C4-2B (cell line): ENCODE measurements at regions not wholly inside any gene's neighbourhood (a gene's known extent, or its start where the extent isn't known, plus 50 kb on each side); places are given as distances from the start of the nearest gene placed in this dataset.
"Not testable (repeated sequence)": the region's sequence is repeated elsewhere in the genome, so short reads cannot be mapped to it uniquely, and the experiment has no call there.

Source experiments
- H3K27ac ChIP-seq: fragments of 450-650 bp; 2 replicates; pipeline ENCODE4 v1.5.1; 2017
- ZFX ChIP-seq: fragments of 450-650 bp; IDR thresholded peaks from 2 replicates; pipeline ENCODE4 v1.6.1; 2017
- TF ChIP-seq, protein P1 (sequence below): fragments of 450-650 bp; conservative IDR thresholded peaks from 2 replicates; pipeline ENCODE4 v1.5.1; 2017; ENCODE audit warnings: mild to moderate bottlenecking

GRCh38 chr4:131883181-131883580 is 1265.9 kb upstream of the PCDH10 start:
- H3K27ac ChIP-seq: not testable (repeated sequence)

DNA sequence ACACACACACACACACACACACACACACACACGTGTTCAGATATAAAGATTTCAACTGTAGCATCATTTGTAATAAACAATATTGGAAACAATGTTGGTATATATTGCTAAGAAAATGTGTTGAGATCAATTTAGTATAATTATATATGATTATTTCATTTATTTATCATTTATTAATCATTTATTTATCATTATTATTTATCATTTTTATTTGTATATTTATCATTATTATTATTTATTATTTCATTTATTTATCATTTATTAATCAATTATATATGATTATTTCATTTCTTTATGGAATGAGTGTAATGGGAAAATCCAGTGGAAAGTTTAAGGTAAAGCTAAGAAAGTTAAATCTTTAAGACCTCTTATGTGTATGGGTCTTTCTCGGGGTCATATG is 1223.4 kb upstream of the PCDH10 start:
- H3K27ac ChIP-seq: not testable (repeated sequence)

GRCh38 chr4:131967646-131968045 is 1181.4 kb upstream of the PCDH10 start:
- H3K27ac ChIP-seq: not testable (repeated sequence)

DNA sequence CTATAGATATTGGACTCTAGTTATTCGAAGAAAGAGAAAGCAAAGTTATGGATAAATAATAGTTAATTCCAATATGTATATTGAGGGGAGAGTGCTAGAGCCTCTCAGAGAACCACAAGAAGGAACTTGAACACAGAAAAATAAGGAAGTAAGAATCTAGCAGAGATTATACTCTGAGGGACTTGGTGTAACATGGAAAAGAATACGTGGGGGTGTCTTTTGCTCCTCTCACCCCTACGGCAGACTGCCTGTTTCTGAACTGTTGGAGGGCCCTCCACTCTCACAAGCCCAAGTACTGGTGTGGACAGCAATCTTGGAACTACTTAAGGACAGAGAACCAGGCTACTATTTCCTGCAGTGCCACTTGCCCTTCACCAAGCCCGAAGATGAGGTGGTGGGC is 1174.4 kb upstream of the PCDH10 start:
- no peak overlapping the region for H3K27ac ChIP-seq
- TF ChIP-seq ZFX: no peak
- TF ChIP-seq, protein P1, sequence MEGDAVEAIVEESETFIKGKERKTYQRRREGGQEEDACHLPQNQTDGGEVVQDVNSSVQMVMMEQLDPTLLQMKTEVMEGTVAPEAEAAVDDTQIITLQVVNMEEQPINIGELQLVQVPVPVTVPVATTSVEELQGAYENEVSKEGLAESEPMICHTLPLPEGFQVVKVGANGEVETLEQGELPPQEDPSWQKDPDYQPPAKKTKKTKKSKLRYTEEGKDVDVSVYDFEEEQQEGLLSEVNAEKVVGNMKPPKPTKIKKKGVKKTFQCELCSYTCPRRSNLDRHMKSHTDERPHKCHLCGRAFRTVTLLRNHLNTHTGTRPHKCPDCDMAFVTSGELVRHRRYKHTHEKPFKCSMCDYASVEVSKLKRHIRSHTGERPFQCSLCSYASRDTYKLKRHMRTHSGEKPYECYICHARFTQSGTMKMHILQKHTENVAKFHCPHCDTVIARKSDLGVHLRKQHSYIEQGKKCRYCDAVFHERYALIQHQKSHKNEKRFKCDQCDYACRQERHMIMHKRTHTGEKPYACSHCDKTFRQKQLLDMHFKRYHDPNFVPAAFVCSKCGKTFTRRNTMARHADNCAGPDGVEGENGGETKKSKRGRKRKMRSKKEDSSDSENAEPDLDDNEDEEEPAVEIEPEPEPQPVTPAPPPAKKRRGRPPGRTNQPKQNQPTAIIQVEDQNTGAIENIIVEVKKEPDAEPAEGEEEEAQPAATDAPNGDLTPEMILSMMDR: no peak

- H3K27ac ChIP-seq: not testable (repeated sequence)
Observed at GRCh38 chr4:131975276-131976132, 1173.6 kb upstream of the PCDH10 start.

GRCh38 chr4:131976133-131977002 is 1172.7 kb upstream of the PCDH10 start:
- H3K27ac ChIP-seq: not testable (repeated sequence)

DNA sequence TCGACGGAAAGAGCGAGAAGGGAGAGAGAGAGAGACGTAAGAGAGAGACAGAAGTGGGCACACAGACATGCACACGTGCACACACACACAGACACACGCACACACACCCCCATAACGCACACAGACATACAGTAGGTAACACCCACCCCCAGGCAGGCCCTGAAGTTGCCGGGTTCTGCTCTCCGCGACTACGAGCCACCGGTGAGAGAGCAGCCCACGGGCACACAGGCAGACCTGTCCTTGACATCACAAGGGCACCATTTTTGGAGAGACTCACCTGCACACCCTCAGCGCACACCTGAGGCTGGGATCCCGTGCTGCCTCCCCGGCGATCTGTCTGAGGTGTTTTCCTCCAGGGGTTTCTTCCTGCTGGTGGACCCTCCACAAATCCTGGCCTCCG is 1171.0 kb upstream of the PCDH10 start:
- TF ChIP-seq, protein P1: no peak
- TF ChIP-seq ZFX: no peak
- H3K27ac ChIP-seq: no peak overlapping the region

DNA sequence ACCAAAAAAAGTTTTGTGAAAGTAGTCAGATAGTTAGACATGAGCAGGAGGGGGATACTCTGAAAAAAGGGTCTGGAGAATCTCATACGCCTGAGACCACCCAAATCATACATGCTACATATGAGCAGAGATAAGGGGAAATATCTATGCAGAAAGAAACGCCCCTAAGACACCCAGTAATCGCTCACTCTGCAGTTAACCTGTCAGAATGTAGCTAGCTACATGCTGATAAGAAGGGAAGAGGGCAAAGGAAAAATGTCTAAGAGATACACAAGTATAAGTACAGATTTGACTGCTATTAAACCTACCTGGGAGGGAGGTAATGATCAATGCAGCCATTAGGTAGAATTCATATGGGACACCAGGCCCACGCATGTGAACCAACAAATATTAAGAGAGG is 1159.5 kb upstream of the PCDH10 start:
- TF ChIP-seq ZFX: no peak
- H3K27ac ChIP-seq: no peak overlapping the region

DNA sequence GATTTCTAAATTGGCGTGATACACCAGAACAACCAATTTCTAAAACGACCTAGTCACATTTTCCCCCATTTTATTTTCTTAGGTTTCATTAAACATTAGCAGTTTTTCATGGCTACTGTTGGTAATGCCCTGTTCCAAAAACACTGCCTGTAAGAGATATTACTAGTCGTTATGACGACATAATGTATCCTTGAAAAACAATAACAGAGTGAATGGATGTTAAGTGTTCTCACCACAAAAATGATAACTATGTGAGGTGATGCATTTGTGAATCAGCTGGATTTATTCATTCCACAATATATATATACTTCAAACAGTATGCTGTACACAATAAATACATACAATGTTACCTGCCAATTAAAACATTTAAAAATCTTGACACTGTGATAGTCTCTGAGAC is 1147.6 kb upstream of the PCDH10 start:
- H3K27ac ChIP-seq: no peak overlapping the region
- no peak for TF ChIP-seq ZFX
- TF ChIP-seq, protein P1: no peak

DNA sequence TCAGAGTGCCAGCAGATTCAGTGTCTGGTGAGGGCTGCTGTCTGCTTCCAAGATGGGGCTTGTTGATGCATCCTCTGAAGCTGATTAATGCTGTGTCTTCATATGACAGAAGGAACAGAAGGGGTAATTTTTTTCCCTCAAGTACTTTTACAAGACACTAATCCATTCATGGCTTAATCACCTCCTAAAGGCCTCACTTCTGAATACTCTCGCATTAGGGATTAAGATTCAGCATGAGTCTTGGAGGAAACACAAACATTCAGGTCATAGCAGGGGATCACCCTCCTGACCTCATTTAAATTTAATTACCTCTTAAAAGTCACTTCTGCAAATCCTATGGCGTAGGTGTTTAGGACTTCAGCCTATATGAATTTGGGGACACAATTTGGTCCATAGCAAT is 1145.5 kb upstream of the PCDH10 start:
- H3K27ac ChIP-seq: no peak overlapping the region
- TF ChIP-seq ZFX: no peak
- TF ChIP-seq, protein P1: no peak
